B cell (primary cell): ENCODE measurements at regions not wholly inside any gene's neighbourhood (a gene's known extent, or its start where the extent isn't known, plus 50 kb on each side); places are given as distances from the start of the nearest gene placed in this dataset.

Source experiments
- EZH2 ChIP-seq: IDR thresholded peaks from 2 replicates; pipeline ENCODE4 v1.6.1; 2012; ENCODE audit warnings: borderline replicate concordance, low read depth, mild to moderate bottlenecking, moderate library complexity, low read length; ENCODE audit not compliant: insufficient read depth, poor library complexity, severe bottlenecking
- TF ChIP-seq, protein P1 (sequence below): fragments of 200-600 bp; IDR thresholded peaks from one replicate; pipeline ENCODE4 v1.8.0; 2022; ENCODE audit warnings: antibody characterized with exemption, mild to moderate bottlenecking

DNA sequence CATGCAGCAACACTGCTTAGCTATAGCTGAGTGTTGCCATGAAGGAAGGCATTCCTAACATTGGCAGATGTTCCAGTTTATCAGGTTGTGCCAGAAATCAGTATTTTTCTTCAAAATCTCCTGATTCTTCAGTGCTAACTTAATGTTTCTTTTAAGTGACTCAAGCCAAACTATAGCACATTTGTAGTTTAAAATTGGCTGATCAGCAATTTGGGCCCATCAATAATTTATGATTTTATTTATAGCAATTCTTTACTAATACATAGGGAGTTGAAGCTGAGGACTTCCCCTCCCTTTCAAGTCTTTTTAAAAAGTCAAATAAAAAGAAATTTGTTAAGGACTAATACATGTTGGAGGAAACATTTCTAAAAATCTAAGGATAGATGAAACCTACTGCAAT lies 383.8 kb upstream of the KHDRBS2 start:
- TF ChIP-seq, protein P1, sequence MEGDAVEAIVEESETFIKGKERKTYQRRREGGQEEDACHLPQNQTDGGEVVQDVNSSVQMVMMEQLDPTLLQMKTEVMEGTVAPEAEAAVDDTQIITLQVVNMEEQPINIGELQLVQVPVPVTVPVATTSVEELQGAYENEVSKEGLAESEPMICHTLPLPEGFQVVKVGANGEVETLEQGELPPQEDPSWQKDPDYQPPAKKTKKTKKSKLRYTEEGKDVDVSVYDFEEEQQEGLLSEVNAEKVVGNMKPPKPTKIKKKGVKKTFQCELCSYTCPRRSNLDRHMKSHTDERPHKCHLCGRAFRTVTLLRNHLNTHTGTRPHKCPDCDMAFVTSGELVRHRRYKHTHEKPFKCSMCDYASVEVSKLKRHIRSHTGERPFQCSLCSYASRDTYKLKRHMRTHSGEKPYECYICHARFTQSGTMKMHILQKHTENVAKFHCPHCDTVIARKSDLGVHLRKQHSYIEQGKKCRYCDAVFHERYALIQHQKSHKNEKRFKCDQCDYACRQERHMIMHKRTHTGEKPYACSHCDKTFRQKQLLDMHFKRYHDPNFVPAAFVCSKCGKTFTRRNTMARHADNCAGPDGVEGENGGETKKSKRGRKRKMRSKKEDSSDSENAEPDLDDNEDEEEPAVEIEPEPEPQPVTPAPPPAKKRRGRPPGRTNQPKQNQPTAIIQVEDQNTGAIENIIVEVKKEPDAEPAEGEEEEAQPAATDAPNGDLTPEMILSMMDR = no peak
- TF ChIP-seq EZH2 = no peak
